ENCODE measurements at regions not wholly inside any gene's neighbourhood (a gene's known extent, or its start where the extent isn't known, plus 50 kb on each side); places are given as distances from the start of the nearest gene placed in this dataset.

DNA sequence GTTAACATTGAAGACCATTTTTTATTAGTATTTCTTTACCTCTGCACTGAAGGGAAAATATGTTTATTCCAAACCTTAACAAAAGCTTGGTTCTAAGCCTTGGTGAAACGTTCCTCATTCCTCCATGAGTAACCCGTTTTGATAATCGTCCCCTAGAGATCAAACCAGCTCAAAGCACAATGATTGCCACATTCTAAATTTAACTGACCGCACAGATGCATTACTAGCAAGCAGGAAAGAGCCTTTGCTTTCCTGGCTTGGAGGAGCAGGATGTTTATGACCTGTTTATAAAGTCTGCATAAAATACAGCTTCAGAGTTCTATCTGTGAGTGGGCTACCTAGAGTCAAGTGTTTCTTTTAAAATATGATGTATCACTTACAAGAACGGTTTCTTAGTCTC, 193.8 kb downstream of the TMEM114 start:
- intact Hi-C loops (cut with micrococcal nuclease), result no loop called here
- BruUV-seq (replicated peaks), result no TSS peak
- Histone ChIP-seq H3K36me3 (ENCODE audit: control insufficient read depth in 1 of 2, insufficient read depth in 2 of 2, low read length in 2 of 2) (no peaks in the 10 kb centered on the region), H3K27ac (ENCODE audit: low read depth, low read length) (no peak overlapping the region), H2AFZ (ENCODE audit: low read depth, low read length, poor library complexity, severe bottlenecking) (no peak overlapping the region), H3K4me3 (replicated peaks in 1 of 2; ENCODE audit: low read depth in 1 of 2, low read length in 2 of 2) (no peak overlapping the region), H3K9ac (ENCODE audit: low read length) (no peak overlapping the region), H3K27me3 (ENCODE audit: insufficient read depth, low read length) (no peaks in the 10 kb centered on the region), H3K4me1 (ENCODE audit: control insufficient read depth in 1 of 2, insufficient read depth in 2 of 2, low read length in 2 of 2) (no peaks in the 10 kb centered on the region), H3K9me3 (ENCODE audit: control insufficient read depth in 1 of 2, insufficient read depth in 1 of 2, low read depth in 1 of 2, low read length in 2 of 2) (no peaks in the 10 kb centered on the region), H3K9me2 (ENCODE audit: insufficient read depth) (no peaks in the 10 kb centered on the region), H3K79me2 (ENCODE audit: insufficient read depth, low read length) (no peaks in the 10 kb centered on the region), H4K20me1 (ENCODE audit: insufficient read depth) (no peaks in the 10 kb centered on the region), H3K4me2 (ENCODE audit: low read length) (no peak overlapping the region)
- ATAC-seq (no peak), DNase-seq (ENCODE audit: low read depth, low spot score) (no peak)
- ChIA-PET RAD21 (ENCODE audit: low non-redundant PET in 1 of 2, low total read pairs in 2 of 2, uncharacterized antibody in 2 of 2, unreplicated experiment in 2 of 2) (no interaction called here), CTCF (no interaction called here), POLR2A (no interaction called here)
- TF ChIP-seq, protein P1, sequence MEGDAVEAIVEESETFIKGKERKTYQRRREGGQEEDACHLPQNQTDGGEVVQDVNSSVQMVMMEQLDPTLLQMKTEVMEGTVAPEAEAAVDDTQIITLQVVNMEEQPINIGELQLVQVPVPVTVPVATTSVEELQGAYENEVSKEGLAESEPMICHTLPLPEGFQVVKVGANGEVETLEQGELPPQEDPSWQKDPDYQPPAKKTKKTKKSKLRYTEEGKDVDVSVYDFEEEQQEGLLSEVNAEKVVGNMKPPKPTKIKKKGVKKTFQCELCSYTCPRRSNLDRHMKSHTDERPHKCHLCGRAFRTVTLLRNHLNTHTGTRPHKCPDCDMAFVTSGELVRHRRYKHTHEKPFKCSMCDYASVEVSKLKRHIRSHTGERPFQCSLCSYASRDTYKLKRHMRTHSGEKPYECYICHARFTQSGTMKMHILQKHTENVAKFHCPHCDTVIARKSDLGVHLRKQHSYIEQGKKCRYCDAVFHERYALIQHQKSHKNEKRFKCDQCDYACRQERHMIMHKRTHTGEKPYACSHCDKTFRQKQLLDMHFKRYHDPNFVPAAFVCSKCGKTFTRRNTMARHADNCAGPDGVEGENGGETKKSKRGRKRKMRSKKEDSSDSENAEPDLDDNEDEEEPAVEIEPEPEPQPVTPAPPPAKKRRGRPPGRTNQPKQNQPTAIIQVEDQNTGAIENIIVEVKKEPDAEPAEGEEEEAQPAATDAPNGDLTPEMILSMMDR (IDR thresholded peaks at IDR 0.05 in 2 of 3, conservative IDR thresholded peaks at IDR 0.05 in 1 of 3; ENCODE audit: borderline replicate concordance in 1 of 3, insufficient read depth in 1 of 3, low read depth in 2 of 3, low read length in 2 of 3), result no peak
- no peak for TF ChIP-seq ELF1 (IDR thresholded peaks at IDR 0.05; ENCODE audit: borderline replicate concordance, low read depth)

DNA sequence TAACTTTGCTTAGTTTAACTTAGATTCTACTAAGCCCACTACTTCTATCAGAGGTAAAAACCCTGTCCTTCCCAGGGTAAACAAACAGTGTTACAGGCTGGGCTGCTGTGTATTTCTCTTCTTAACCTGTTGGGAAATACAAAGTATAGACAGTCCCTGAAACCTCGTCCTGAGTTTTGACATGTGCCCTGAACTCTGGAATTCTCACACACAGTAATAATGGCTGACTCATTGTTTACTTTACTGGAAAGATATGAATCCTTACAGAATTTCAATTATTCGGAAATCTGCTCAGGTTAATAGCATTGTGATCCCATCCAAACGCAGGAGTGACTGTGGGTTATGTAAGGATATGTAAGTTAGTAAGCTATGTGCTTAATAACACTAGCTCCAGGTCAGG, 199.1 kb downstream of the TMEM114 start:
- H2AFZ ChIP-seq (ENCODE audit: low read depth, low read length, poor library complexity, severe bottlenecking), result no peak overlapping the region
- intact Hi-C loops (cut with micrococcal nuclease), result no loop called here
- no peak overlapping the region for H3K9ac ChIP-seq (ENCODE audit: low read length)
- H3K9me3 ChIP-seq (ENCODE audit: control insufficient read depth in 1 of 2, insufficient read depth in 1 of 2, low read depth in 1 of 2, low read length in 2 of 2), result 0 out of 4 replicates have a peak, but pooled peaks cover 0 to 2% of the 10 kb centered on the region in 2 experiments
- H3K36me3 ChIP-seq (ENCODE audit: control insufficient read depth in 1 of 2, insufficient read depth in 2 of 2, low read length in 2 of 2), result no peaks in the 10 kb centered on the region
- ChIA-PET CTCF (no interaction called here), RAD21 (ENCODE audit: low non-redundant PET in 1 of 2, low total read pairs in 2 of 2, uncharacterized antibody in 2 of 2, unreplicated experiment in 2 of 2) (no interaction called here), POLR2A (no interaction called here)
- DNase-seq (ENCODE audit: low read depth, low spot score) (no peak), ATAC-seq (no peak)
- no peaks in the 10 kb centered on the region for H3K27me3 ChIP-seq (ENCODE audit: insufficient read depth, low read length)
- BruUV-seq (replicated peaks), result no TSS peak
- H3K79me2 ChIP-seq (ENCODE audit: insufficient read depth, low read length), result no peaks in the 10 kb centered on the region
- H3K9me2 ChIP-seq (ENCODE audit: insufficient read depth), result no peaks in the 10 kb centered on the region
- TF ChIP-seq SP1 (IDR thresholded peaks at IDR 0.05; ENCODE audit: low read depth) (no peak), SRF (IDR thresholded peaks at IDR 0.05; ENCODE audit: low read depth) (no peak), JUND (IDR thresholded peaks at IDR 0.05) (no peak), CBX3 (IDR thresholded peaks at IDR 0.05; ENCODE audit: low read depth) (no peak), EZH2 (IDR thresholded peaks at IDR 0.05) (no peak), ZNF274 (IDR thresholded peaks at IDR 0.05; ENCODE audit: low read depth, low read length) (no peak), TCF7L2 (IDR thresholded peaks at IDR 0.05; ENCODE audit: borderline replicate concordance, extremely low read depth, insufficient read depth, insufficient read length) (no peak), CEBPB (IDR thresholded peaks at IDR 0.05; ENCODE audit: low read depth) (no peak), SIN3A (IDR thresholded peaks at IDR 0.05; ENCODE audit: low read depth) (no peak), YY1 (IDR thresholded peaks at IDR 0.05; ENCODE audit: extremely low read depth, insufficient replicate concordance, low read depth, low read length) (no peak), EZH2phosphoT487 (IDR thresholded peaks at IDR 0.05; ENCODE audit: borderline replicate concordance) (no peak), EGR1 (IDR thresholded peaks at IDR 0.05; ENCODE audit: low read depth) (no peak), ELF1 (IDR thresholded peaks at IDR 0.05; ENCODE audit: borderline replicate concordance, low read depth) (no peak), POLR2A (IDR thresholded peaks at IDR 0.05; ENCODE audit: borderline replicate concordance, extremely low read depth, insufficient read depth, insufficient read length) (no peak)
- TF ChIP-seq, protein P2, sequence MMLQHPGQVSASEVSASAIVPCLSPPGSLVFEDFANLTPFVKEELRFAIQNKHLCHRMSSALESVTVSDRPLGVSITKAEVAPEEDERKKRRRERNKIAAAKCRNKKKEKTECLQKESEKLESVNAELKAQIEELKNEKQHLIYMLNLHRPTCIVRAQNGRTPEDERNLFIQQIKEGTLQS (IDR thresholded peaks at IDR 0.05), result no peak
- TF ChIP-seq, protein P3, sequence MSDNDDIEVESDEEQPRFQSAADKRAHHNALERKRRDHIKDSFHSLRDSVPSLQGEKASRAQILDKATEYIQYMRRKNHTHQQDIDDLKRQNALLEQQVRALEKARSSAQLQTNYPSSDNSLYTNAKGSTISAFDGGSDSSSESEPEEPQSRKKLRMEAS (IDR thresholded peaks at IDR 0.05), result no peak
- TF ChIP-seq, protein P1 (IDR thresholded peaks at IDR 0.05 in 2 of 3, conservative IDR thresholded peaks at IDR 0.05 in 1 of 3; ENCODE audit: borderline replicate concordance in 1 of 3, insufficient read depth in 1 of 3, low read depth in 2 of 3, low read length in 2 of 3), result no peak
- H3K27ac ChIP-seq (ENCODE audit: low read depth, low read length), result no peak overlapping the region
- no peak overlapping the region for H3K4me2 ChIP-seq (ENCODE audit: low read length)
- H4K20me1 ChIP-seq (ENCODE audit: insufficient read depth), result no peaks in the 10 kb centered on the region
- H3K4me1 ChIP-seq (ENCODE audit: control insufficient read depth in 1 of 2, insufficient read depth in 2 of 2, low read length in 2 of 2), result no peaks in the 10 kb centered on the region
- H3K4me3 ChIP-seq (replicated peaks in 1 of 2; ENCODE audit: low read depth in 1 of 2, low read length in 2 of 2), result no peak overlapping the region

Measured in HCT116 (cell line).